Astrocyte (in vitro differentiated cells and primary cell): ENCODE measurements at regions not wholly inside any gene's neighbourhood (a gene's known extent, or its start where the extent isn't known, plus 50 kb on each side); places are given as distances from the start of the nearest gene placed in this dataset.

ENCODE experiments used
- CTCF ChIP-seq: IDR thresholded peaks from 2 replicates; pipeline ENCODE4 v1.5.1; 2011; ENCODE audit warnings: low read depth, mild to moderate bottlenecking, inconsistent platforms, low read length, moderate library complexity; ENCODE audit not compliant: insufficient read depth
- EZH2 ChIP-seq: IDR thresholded peaks from 2 replicates; pipeline ENCODE4 v1.6.1; 2012; ENCODE audit warnings: mild to moderate bottlenecking, low read length, inconsistent platforms; ENCODE audit not compliant: insufficient read depth

- TF ChIP-seq CTCF: no peak
- TF ChIP-seq EZH2: no peak
Observed at GRCh38 chr2:188813315-188813714, 160.9 kb upstream of the COL3A1 start.
